ENCODE measurements at regions not wholly inside any gene's neighbourhood (a gene's known extent, or its start where the extent isn't known, plus 50 kb on each side); places are given as distances from the start of the nearest gene placed in this dataset.

GRCh38 chr11:37621662-37622061, 1023.6 kb upstream of the RAG2 start:
- H3K27ac Mint-ChIP-seq: no peak overlapping the region
- DNase-seq (ENCODE audit: extremely low spot score, unreplicated experiment): no peak
- TF ChIP-seq, protein P1, sequence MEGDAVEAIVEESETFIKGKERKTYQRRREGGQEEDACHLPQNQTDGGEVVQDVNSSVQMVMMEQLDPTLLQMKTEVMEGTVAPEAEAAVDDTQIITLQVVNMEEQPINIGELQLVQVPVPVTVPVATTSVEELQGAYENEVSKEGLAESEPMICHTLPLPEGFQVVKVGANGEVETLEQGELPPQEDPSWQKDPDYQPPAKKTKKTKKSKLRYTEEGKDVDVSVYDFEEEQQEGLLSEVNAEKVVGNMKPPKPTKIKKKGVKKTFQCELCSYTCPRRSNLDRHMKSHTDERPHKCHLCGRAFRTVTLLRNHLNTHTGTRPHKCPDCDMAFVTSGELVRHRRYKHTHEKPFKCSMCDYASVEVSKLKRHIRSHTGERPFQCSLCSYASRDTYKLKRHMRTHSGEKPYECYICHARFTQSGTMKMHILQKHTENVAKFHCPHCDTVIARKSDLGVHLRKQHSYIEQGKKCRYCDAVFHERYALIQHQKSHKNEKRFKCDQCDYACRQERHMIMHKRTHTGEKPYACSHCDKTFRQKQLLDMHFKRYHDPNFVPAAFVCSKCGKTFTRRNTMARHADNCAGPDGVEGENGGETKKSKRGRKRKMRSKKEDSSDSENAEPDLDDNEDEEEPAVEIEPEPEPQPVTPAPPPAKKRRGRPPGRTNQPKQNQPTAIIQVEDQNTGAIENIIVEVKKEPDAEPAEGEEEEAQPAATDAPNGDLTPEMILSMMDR (conservative IDR thresholded peaks at IDR 0.05): no peak
- H3K4me3 Mint-ChIP-seq: no peak overlapping the region
- H3K4me1 Mint-ChIP-seq (ENCODE audit: unreplicated experiment): peaks cover 10% of the 10 kb centered on the region
- H3K27me3 Mint-ChIP-seq: no peaks in the 10 kb centered on the region
- H3K9me3 Mint-ChIP-seq: peaks cover 12% of the 10 kb centered on the region
- H3K36me3 Mint-ChIP-seq: no peaks in the 10 kb centered on the region

GRCh38 chr11:37616291-37616690, 1018.3 kb upstream of the RAG2 start:
- TF ChIP-seq, protein P1 (conservative IDR thresholded peaks at IDR 0.05): no peak
- Mint-ChIP-seq H3K4me3 (no peak overlapping the region), H3K27me3 (no peaks in the 10 kb centered on the region), H3K36me3 (no peaks in the 10 kb centered on the region), H3K4me1 (ENCODE audit: unreplicated experiment) (peaks cover 7% of the 10 kb centered on the region), H3K9me3 (peaks cover 12% of the 10 kb centered on the region), H3K27ac (no peak overlapping the region)
- no peak for DNase-seq (ENCODE audit: extremely low spot score, unreplicated experiment)

GRCh38 chr11:37613031-37613430, 1015.0 kb upstream of the RAG2 start:
- H3K36me3 Mint-ChIP-seq: no peaks in the 10 kb centered on the region
- TF ChIP-seq, protein P1 (conservative IDR thresholded peaks at IDR 0.05): no peak
- DNase-seq (ENCODE audit: extremely low spot score, unreplicated experiment): no peak
- H3K4me1 Mint-ChIP-seq (ENCODE audit: unreplicated experiment): peaks cover 11% of the 10 kb centered on the region
- H3K27ac Mint-ChIP-seq: no peak overlapping the region
- H3K4me3 Mint-ChIP-seq: no peak overlapping the region
- H3K27me3 Mint-ChIP-seq: no peaks in the 10 kb centered on the region
- H3K9me3 Mint-ChIP-seq: peaks cover 5% of the 10 kb centered on the region

DNA sequence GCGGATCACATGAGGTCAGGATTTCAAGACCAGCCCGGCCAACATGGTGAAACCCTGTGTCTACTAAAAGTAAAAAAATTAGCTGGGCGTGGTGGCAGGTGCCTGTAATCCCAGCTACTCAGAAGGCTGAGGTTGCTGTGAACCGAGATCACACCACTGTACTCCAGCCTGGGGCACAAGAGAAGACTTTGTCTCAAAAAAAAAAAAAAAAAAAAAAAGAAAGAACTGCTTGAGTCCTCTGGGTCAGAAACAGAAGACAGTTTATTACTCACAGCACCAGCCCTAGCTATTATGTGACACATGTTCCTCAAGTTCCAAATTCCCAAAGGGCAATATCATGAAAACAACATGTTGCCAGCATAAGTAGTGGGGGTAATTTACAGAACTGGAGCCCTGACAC, 1014.1 kb upstream of the RAG2 start:
- Mint-ChIP-seq H3K4me3 (no peak overlapping the region), H3K27me3 (no peaks in the 10 kb centered on the region), H3K27ac (peak overlapping the region; percentile 82), H3K36me3 (no peaks in the 10 kb centered on the region), H3K9me3 (peaks cover 4% of the 10 kb centered on the region), H3K4me1 (ENCODE audit: unreplicated experiment) (peaks cover 11% of the 10 kb centered on the region)
- TF ChIP-seq, protein P1 (conservative IDR thresholded peaks at IDR 0.05): no peak
- DNase-seq (ENCODE audit: extremely low spot score, unreplicated experiment): no peak

- no peaks in the 10 kb centered on the region for H3K4me1 Mint-ChIP-seq (ENCODE audit: unreplicated experiment)
- DNase-seq (ENCODE audit: extremely low spot score, unreplicated experiment): no peak
- no peaks in the 10 kb centered on the region for H3K27me3 Mint-ChIP-seq
- H3K9me3 Mint-ChIP-seq: peaks cover 12% of the 10 kb centered on the region
- H3K36me3 Mint-ChIP-seq: no peaks in the 10 kb centered on the region
- TF ChIP-seq, protein P1 (conservative IDR thresholded peaks at IDR 0.05): no peak
- H3K27ac Mint-ChIP-seq: no peak overlapping the region
- no peak overlapping the region for H3K4me3 Mint-ChIP-seq
These were observed 1007.2 kb upstream of the RAG2 start for GRCh38 chr11:37605229-37605628.

DNA sequence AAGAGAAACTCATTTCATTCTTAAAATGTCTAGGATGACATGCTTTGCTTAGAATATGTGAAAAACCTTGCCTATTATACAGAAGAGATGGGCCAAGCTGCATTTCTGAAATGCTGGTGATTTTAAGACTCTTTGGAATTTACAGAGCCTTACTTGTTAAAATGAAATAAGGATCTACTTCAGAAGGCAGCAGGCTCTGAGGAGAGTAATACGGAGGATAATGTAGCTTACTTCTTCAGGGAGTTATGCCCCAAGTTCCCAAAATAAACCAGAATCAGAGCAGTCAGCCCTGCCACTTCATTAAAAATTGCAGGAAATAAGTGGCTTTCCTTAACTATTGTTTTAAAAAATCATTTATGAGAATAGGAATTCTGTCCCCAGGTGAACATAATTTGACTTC, 1000.3 kb upstream of the RAG2 start:
- no peak for DNase-seq (ENCODE audit: extremely low spot score, unreplicated experiment)
- TF ChIP-seq, protein P1 (conservative IDR thresholded peaks at IDR 0.05): no peak
- no peaks in the 10 kb centered on the region for H3K36me3 Mint-ChIP-seq

More for the DNA sequence above, 1000.3 kb upstream of the RAG2 start:
- H3K27ac Mint-ChIP-seq: no peak overlapping the region
- no peaks in the 10 kb centered on the region for H3K4me1 Mint-ChIP-seq (ENCODE audit: unreplicated experiment)
- H3K27me3 Mint-ChIP-seq: no peaks in the 10 kb centered on the region
- H3K4me3 Mint-ChIP-seq: no peak overlapping the region
- H3K9me3 Mint-ChIP-seq: peaks cover 12% of the 10 kb centered on the region
